ENCODE measurements at regions not wholly inside any gene's neighbourhood (a gene's known extent, or its start where the extent isn't known, plus 50 kb on each side); places are given as distances from the start of the nearest gene placed in this dataset.
"Not testable (repeated sequence)": the region's sequence is repeated elsewhere in the genome, so short reads cannot be mapped to it uniquely, and the experiment has no call there.

DNA sequence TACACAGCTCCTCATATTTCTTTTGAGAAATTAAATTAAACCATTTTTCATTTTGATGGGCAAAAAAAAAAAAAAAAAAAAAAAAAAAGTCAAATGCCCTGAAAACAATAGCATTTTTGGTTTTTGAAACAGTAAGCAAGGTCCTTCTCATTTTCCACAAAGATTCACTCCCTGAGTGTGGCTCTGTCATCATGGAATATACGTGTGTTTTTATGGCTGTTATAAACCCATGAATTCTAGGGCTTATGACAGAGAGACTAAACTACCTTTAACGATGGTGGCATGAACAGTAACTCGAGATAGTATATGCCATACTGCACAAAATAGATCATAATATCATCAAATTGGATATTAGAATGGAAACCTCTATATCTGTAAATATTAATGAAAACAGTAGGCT lies 179.2 kb upstream of the ZNF521 start:
- TF ChIP-seq EZH2 (IDR thresholded peaks at IDR 0.05; ENCODE audit: borderline replicate concordance, low read depth, low read length, severe bottlenecking) (no peak), POLR2AphosphoS5 (IDR thresholded peaks at IDR 0.05; ENCODE audit: insufficient read depth, low read depth, low read length) (no peak), JUN (IDR thresholded peaks at IDR 0.05; ENCODE audit: borderline replicate concordance, insufficient read depth, insufficient read length, low read depth) (no peak), GATA2 (IDR thresholded peaks at IDR 0.05; ENCODE audit: insufficient read depth, insufficient read length, low read depth, low read length) (no peak), POLR2A (IDR thresholded peaks at IDR 0.05; ENCODE audit: low read depth, low read length) (no peak), MYC (IDR thresholded peaks at IDR 0.05; ENCODE audit: low read depth, low read length) (no peak), FOS (IDR thresholded peaks at IDR 0.05; ENCODE audit: borderline replicate concordance, insufficient read depth, low read length) (no peak)
- TF ChIP-seq, protein P1, sequence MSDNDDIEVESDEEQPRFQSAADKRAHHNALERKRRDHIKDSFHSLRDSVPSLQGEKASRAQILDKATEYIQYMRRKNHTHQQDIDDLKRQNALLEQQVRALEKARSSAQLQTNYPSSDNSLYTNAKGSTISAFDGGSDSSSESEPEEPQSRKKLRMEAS (IDR thresholded peaks at IDR 0.05; ENCODE audit: insufficient read depth, insufficient read length): no peak
- TF ChIP-seq, protein P2, sequence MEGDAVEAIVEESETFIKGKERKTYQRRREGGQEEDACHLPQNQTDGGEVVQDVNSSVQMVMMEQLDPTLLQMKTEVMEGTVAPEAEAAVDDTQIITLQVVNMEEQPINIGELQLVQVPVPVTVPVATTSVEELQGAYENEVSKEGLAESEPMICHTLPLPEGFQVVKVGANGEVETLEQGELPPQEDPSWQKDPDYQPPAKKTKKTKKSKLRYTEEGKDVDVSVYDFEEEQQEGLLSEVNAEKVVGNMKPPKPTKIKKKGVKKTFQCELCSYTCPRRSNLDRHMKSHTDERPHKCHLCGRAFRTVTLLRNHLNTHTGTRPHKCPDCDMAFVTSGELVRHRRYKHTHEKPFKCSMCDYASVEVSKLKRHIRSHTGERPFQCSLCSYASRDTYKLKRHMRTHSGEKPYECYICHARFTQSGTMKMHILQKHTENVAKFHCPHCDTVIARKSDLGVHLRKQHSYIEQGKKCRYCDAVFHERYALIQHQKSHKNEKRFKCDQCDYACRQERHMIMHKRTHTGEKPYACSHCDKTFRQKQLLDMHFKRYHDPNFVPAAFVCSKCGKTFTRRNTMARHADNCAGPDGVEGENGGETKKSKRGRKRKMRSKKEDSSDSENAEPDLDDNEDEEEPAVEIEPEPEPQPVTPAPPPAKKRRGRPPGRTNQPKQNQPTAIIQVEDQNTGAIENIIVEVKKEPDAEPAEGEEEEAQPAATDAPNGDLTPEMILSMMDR (IDR thresholded peaks at IDR 0.05; ENCODE audit: extremely low read depth in 1 of 2, insufficient read depth in 1 of 2, low read depth in 1 of 2, low read length in 2 of 2): no peak
- dilution Hi-C loops (cut with MboI; ENCODE audit: extremely low pct_ligation_motif_present, low sequenced_read_pairs): no loop called here
- Histone ChIP-seq H3K79me2 (ENCODE audit: control insufficient read depth, insufficient read depth, low read length) (no peaks in the 10 kb centered on the region), H3K9ac (replicated peaks; ENCODE audit: extremely low read depth, insufficient read depth, low read length) (no peak overlapping the region), H3K4me2 (ENCODE audit: insufficient read depth, low read length) (no peak overlapping the region), H3K4me3 (replicated peaks in 1 of 3; ENCODE audit: insufficient read depth in 1 of 3, low read depth in 1 of 3, low read length in 3 of 3) (no peak overlapping the region), H3K27ac (ENCODE audit: insufficient read depth, low read depth, low read length) (no peak overlapping the region), H3K9me3 (replicated peaks; ENCODE audit: control insufficient read depth, insufficient read depth, low read length) (no peaks in the 10 kb centered on the region), H4K20me1 (replicated peaks; ENCODE audit: control insufficient read depth, extremely low read depth, insufficient read depth, low read length) (no peaks in the 10 kb centered on the region), H3K9me1 (replicated peaks; ENCODE audit: control insufficient read depth, extremely low read depth, insufficient read depth, low read length) (no peaks in the 10 kb centered on the region), H2AFZ (ENCODE audit: low read depth, low read length) (no peak overlapping the region), H3K4me1 (ENCODE audit: control insufficient read depth, extremely low read depth, insufficient read depth, low read length) (no peaks in the 10 kb centered on the region), H3K36me3 (ENCODE audit: control insufficient read depth in 2 of 2, extremely low read depth in 1 of 2, insufficient read depth in 2 of 2, low read length in 2 of 2) (no peaks in the 10 kb centered on the region), H3K27me3 (ENCODE audit: control insufficient read depth in 2 of 2, insufficient read depth in 2 of 2, low read length in 2 of 2) (no peaks in the 10 kb centered on the region)
- BruUV-seq (replicated peaks): no TSS peak
- FAIRE-seq (no peak), DNase-seq (ENCODE audit: low read depth, low spot score) (no peak)
- POLR2A ChIA-PET: no interaction called here
- CTCF ChIA-PET: interaction anchor here (0.9 to 1.7 kb wide), 2 partner anchors 12 to 28 kb away, joined by 3 to 4 read pairs; no protein-coding TSS in a partner anchor
- intact Hi-C loops (cut with micrococcal nuclease): no loop called here

DNA sequence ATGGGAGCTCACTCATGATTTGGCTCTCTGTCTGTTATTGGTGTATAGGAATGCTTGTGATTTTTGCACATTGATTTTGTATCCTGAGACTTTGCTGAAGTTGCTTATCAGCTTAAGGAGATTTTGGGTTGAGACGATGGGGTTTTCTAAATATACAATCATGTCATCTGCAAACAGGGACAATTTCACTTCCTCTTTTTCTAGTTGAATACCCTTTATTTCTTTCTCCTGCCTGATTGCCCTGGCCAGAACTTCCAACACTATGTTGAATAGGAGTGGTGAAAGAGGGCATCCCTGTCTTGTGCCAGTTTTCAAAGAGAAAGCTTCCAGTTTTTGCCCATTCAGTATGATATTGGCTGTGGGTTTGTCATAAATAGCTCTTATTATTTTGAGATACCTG lies 173.8 kb upstream of the ZNF521 start:
- H3K9me1 ChIP-seq (replicated peaks; ENCODE audit: control insufficient read depth, extremely low read depth, insufficient read depth, low read length); H4K20me1 ChIP-seq (replicated peaks; ENCODE audit: control insufficient read depth, extremely low read depth, insufficient read depth, low read length); H2AFZ ChIP-seq (ENCODE audit: low read depth, low read length); H3K9me3 ChIP-seq (replicated peaks; ENCODE audit: control insufficient read depth, insufficient read depth, low read length); H3K79me2 ChIP-seq (ENCODE audit: control insufficient read depth, insufficient read depth, low read length); H3K4me1 ChIP-seq (ENCODE audit: control insufficient read depth, extremely low read depth, insufficient read depth, low read length); H3K9ac ChIP-seq (replicated peaks; ENCODE audit: extremely low read depth, insufficient read depth, low read length); H3K4me3 ChIP-seq (replicated peaks in 1 of 3; ENCODE audit: insufficient read depth in 1 of 3, low read depth in 1 of 3, low read length in 3 of 3); intact Hi-C loops (cut with micrococcal nuclease); H3K4me2 ChIP-seq (ENCODE audit: insufficient read depth, low read length); H3K27me3 ChIP-seq (ENCODE audit: control insufficient read depth in 2 of 2, insufficient read depth in 2 of 2, low read length in 2 of 2); BruUV-seq (replicated peaks); POLR2A ChIA-PET; FAIRE-seq; dilution Hi-C loops (cut with MboI; ENCODE audit: extremely low pct_ligation_motif_present, low sequenced_read_pairs); CTCF ChIA-PET; H3K27ac ChIP-seq (ENCODE audit: insufficient read depth, low read depth, low read length); DNase-seq (ENCODE audit: low read depth, low spot score); H3K36me3 ChIP-seq (ENCODE audit: control insufficient read depth in 2 of 2, extremely low read depth in 1 of 2, insufficient read depth in 2 of 2, low read length in 2 of 2): not testable (repeated sequence)
